Activated T-cell treated with anti-CD3 and anti-CD28 coated beads for 24 hours (primary cell): ENCODE measurements at regions not wholly inside any gene's neighbourhood (a gene's known extent, or its start where the extent isn't known, plus 50 kb on each side); places are given as distances from the start of the nearest gene placed in this dataset.
A peak's percentile ranks its signal among the peaks of the same experiment; 100 is the strongest.

Experiments
- DNase-seq: peaks from one replicate; pipeline ENCODE4 v3.0.0-alpha.2; 2020; ENCODE audit warnings: low read depth

- DNase-seq = no peak
Observed at GRCh38 chr2:18787726-18788125, 198.4 kb upstream of the NT5C1B start.

DNA sequence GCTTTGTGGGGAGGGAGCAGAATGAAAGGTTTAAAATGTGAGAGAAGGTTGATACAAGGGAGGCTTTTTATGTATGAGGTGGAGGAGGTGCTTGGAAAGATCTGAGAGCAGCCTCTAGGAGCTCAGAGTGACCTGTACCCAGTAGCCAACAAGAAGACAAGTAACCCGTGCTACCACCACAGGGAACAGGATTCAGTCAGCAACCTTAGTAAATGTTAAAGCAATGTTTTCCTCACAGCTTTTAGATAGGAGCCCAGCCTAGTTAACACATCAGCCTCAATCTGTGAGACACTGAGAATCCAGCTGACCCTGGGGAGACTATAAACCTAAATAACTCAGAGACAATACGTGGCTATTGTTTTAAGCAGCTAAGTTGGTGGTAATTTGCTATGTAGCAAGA is 194.9 kb upstream of the NT5C1B start:
- DNase-seq = no peak

DNA sequence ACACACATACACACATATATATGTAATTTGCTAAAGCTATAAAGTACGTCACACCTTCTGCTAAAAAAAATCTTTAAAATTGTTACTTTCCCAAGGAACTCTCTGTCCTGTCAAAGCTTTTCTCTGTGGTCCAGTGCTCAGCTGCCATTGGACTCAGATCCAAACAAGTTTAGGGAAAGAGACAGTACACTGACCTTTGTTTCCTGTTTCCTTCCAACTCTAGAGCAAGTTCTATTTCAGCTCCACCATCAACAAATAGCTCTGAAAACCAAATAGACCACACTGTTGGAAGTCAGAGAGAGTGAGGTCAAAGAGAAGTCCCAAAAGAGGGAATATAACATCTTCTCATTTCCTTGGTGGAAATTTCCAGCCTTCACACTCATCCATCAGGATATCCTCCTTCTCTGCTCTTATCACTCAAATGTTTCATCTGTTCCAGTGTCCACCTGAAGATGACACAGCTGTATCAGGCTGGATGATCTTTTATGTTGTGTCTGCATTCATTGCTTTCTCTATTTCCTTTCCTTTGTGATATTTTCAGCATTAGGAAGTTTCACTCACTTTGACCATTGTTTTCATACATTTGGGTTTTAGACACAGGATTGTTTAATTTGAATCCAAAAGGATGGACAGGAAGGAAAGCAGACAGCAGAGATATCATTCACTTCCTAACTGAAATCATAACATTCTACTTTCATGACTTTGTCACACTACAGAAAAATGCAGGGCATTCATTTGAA is 192.3 kb upstream of the NT5C1B start:
- no peak for DNase-seq

- DNase-seq = no peak
Observed at GRCh38 chr2:18777250-18777812, 188.0 kb upstream of the NT5C1B start.

DNA sequence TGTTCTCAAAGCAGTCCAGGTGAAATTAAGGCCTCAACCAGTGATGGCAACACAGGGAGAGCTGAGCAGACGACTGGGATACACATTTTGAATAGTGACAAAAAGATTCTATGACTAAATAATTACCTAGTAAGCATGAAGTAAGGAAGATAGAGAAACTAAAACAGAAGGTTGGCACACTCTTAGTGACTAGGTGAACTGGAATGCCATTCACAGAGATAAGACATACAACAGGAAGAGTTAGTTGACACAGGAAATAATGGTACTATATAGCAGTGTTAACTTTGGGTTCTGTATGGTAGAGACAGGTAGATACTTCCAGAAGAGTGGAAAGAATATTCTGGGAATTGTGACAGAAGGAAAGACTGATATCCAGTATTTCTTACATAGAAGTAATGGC is 181.8 kb upstream of the NT5C1B start:
- DNase-seq = no peak

DNA sequence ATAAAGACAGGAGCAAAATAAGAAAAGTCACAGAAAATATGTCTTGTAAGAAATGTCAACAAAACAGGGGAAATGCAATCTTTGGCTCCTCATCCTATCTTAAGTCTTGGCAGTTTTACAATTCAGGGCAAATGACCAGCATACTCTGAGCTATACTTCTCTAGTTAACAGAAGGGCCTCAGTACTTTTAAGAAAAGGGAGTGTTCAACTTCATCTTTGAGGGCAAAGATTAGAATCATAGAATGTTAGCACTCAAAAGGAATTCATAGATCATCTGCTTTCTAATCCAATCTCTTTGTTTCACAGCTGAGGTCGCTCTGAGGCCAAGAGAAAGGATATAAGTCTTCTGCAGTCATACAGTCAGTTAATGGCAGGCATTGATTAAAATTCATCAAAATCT is 174.0 kb upstream of the NT5C1B start:
- DNase-seq = no peak

DNA sequence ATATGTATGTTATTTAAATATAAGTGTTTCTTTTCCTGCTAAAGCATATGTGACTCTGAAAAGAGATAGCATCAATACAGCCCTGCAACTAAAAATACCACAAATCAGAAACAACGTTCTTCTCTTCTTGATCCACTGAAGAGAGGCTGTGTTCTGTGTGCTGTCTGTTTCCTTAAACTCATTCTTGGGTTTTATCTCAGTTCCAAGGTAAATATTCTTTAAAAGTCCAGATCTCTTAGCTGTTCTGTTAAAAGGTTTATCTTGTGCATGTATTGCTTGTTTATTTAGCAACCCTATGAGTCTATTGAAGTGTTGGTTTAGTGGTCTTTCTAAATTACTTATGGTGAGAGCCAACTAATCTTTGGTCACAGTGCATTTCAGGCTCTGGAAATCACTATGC is 173.3 kb upstream of the NT5C1B start:
- no peak for DNase-seq

DNA sequence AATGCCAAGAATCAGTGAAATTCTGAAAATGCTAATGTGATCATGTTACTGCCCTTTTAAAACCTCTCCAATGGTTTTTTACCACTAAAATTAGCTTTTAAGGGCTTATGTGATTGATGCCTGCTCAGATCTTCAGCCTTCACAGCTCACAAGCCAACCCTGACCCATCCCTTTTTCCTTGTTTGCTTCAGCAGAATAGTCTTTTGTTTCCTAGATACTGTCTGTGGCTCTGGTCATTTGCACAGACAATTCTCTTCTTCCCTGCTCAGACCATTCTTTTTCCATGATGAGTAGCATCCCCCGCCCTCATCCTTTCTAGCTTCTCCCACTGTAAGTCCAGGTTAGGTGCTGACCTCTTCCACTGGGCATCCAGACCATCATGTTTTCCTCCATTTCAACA is 164.9 kb upstream of the NT5C1B start:
- no peak for DNase-seq

GRCh38 chr2:18753722-18754121 is 164.4 kb upstream of the NT5C1B start:
- DNase-seq = no peak

DNA sequence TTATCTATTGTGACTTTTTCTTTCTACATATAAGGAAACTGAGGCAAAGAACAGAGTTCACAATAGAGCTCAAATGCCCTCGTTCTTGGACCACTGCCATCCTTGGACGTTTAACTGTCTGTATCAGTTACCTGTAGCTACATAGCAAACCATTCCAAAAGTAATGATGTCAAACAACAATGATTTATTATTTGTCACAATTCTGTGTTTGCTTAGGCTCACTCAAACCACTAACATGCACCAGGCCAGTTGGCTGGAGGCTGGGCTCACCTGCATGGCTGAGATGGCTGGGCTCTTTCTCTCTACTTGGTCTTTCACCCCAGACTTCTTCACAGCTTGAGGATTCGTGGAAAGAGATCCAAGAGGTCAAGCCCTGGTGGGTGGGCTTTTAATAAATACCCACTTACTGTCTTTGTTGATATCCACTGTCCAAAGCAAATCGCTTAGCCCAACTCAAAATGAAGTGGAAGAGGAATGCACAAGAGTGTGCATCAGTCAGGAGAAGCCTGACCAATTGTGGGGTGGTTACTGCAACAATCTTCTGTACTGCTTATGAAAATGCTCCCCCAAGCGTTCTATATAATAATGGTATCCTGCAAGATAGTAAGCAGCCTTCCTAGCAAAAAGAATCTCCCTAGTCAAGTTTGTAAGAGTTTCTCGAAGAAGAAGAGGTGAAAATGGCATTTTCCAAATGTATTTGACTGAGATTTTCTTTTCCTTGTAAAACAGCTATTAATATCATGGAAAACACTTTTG is 163.5 kb upstream of the NT5C1B start:
- DNase-seq = no peak

- no peak for DNase-seq
Observed at GRCh38 chr2:18752022-18752493, 162.7 kb upstream of the NT5C1B start.

- DNase-seq = no peak
Observed at GRCh38 chr2:18750672-18751554, 161.5 kb upstream of the NT5C1B start.

DNA sequence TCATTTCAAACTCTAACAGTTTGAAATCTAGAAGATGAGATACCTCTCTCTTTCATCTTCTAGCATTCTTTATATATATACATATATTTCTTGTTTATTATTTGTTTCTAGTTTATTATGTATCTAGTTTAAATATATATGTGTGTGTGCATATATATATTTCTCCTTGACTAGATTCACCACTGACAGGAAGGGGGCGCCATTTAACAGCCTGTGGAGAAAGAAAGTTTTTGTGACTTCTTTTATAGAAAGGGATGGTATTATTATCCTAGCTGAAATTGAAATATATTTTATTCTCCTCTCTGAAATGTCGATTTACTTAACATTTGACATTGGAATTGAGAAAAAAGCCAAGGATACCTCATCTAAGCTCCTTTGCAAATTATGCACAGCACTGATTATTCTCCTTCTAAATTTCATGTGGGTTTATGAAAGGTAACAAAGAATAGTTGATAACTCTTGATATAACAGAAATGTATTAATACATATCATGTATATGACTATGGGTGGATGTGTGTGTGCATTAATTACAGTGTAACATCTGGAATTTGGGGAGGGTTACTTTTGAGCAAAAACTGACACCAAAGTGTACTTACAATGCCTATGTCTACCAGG is 160.7 kb upstream of the NT5C1B start:
- DNase-seq = peak; percentile 11

- no peak for DNase-seq
Observed at GRCh38 chr2:18745431-18746272, 156.3 kb upstream of the NT5C1B start.

GRCh38 chr2:18741895-18742732 is 152.7 kb upstream of the NT5C1B start:
- no peak for DNase-seq

- no peak for DNase-seq
Observed at GRCh38 chr2:18741191-18741590, 151.8 kb upstream of the NT5C1B start.

DNA sequence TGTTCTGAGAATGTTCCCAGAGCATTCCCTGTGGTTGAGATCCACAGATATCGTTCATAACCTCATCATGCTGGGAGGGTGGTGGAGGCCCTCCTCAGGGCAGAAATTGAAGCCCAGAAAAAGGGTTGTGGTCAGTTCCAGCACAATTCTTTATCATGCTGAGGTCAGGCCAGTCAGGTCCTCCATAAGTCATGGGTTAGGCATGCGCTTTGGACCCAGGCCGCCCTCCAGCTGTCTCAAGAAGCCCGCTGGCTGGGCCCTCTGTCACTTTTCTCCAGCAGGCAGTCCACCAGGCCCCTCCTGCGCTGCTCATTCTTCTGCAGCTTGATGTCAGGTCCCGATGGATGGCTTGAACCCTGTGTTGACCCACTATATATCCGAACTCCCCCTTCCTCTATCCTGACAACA is 151.1 kb upstream of the NT5C1B start:
- no peak for DNase-seq

DNA sequence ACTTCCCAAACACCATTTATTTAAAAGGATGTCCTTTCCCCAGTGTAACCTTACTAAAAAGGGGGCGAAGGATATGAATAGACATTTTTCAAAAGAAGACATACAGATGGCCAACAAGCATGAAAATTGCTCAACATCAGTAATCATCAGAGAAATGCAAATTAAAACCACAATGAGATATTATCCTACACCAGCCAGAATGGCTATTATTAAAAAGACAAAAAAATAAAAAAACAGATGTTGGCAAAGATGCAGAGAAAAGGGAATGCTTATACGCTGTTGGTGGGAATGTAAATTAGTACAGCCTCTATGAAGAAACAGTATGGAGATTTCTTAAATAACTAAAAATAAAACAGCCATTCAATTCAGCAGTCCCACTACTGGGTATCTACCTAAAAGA is 142.3 kb upstream of the NT5C1B start:
- DNase-seq = no peak

GRCh38 chr2:18724371-18725145 is 135.2 kb upstream of the NT5C1B start:
- no peak for DNase-seq
